ENCODE measurements at regions not wholly inside any gene's neighbourhood (a gene's known extent, or its start where the extent isn't known, plus 50 kb on each side); places are given as distances from the start of the nearest gene placed in this dataset.

DNA sequence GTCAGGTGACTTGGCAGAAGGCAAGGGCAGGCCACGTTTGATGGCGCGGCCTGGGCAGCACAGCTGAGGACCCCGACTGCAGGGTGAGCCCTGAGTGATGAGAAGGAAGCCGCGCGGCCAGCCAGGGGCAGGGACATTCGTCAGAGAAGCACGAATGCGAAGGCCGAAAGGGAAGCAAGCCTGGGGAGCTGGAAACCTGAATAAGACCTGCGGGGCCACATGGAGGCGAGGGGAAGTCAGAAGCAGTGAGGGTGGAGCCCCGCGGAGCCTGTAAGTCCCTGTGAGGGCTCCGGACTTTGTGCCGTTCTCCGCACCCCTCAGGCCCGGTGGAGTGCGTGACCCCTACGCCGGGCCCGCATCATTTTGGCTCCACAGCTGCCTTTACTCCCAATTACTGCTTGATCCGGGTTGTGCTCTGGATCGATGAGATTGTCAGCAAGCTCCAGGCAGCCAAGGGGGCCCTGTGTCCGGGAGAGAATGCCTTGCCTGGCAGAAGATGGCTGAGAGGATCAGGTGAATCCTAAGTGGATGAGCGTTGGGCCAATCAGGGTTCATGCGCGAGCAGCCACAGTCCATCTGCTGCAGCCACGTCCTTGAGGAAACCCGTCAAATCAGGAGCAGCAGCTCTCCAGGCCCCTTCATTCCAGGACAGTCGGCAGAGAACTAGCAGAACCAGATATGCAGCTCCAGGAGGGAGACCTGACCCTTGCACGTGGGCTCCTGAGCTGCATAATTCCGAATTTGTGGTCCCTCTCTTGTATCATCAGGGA, 293.3 kb upstream of the SHH start:
- Histone ChIP-seq H3K4me3 (no peak overlapping the region), H3K27me3 (no peaks in the 10 kb centered on the region), H3K27ac (no peak overlapping the region), H3K36me3 (no peaks in the 10 kb centered on the region), H3K9me3 (no peaks in the 10 kb centered on the region), H3K4me1 (no peaks in the 10 kb centered on the region)
- no peak for ATAC-seq
- in situ Hi-C loops (cut with MboI; ENCODE audit: low sequenced_read_pairs in 4 of 4): no loop called here
- TF ChIP-seq POLR2A (IDR thresholded peaks at IDR 0.05): no peak
- TF ChIP-seq, protein P1, sequence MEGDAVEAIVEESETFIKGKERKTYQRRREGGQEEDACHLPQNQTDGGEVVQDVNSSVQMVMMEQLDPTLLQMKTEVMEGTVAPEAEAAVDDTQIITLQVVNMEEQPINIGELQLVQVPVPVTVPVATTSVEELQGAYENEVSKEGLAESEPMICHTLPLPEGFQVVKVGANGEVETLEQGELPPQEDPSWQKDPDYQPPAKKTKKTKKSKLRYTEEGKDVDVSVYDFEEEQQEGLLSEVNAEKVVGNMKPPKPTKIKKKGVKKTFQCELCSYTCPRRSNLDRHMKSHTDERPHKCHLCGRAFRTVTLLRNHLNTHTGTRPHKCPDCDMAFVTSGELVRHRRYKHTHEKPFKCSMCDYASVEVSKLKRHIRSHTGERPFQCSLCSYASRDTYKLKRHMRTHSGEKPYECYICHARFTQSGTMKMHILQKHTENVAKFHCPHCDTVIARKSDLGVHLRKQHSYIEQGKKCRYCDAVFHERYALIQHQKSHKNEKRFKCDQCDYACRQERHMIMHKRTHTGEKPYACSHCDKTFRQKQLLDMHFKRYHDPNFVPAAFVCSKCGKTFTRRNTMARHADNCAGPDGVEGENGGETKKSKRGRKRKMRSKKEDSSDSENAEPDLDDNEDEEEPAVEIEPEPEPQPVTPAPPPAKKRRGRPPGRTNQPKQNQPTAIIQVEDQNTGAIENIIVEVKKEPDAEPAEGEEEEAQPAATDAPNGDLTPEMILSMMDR (IDR thresholded peaks at IDR 0.05 in 4 of 5, conservative IDR thresholded peaks at IDR 0.05 in 1 of 5): no peak
- no peak for DNase-seq
- intact Hi-C loops (cut with DNase I; ENCODE audit: low total_unique reads): no loop called here

- intact Hi-C loops (cut with DNase I; ENCODE audit: low total_unique reads) (no loop called here), in situ Hi-C loops (cut with MboI; ENCODE audit: low sequenced_read_pairs in 4 of 4) (no loop called here)
- H3K9me3 ChIP-seq: no peaks in the 10 kb centered on the region
- TF ChIP-seq, protein P1 (IDR thresholded peaks at IDR 0.05 in 4 of 5, conservative IDR thresholded peaks at IDR 0.05 in 1 of 5): no peak
- no peak for TF ChIP-seq POLR2A (IDR thresholded peaks at IDR 0.05)
- H3K27me3 ChIP-seq: no peaks in the 10 kb centered on the region
- DNase-seq (no peak), ATAC-seq (no peak)
- no peaks in the 10 kb centered on the region for H3K4me1 ChIP-seq
- H3K4me3 ChIP-seq: no peak overlapping the region
- no peak overlapping the region for H3K27ac ChIP-seq
- H3K36me3 ChIP-seq: no peaks in the 10 kb centered on the region
Measured at GRCh38 chr7:156104501-156105336, 292.5 kb upstream of the SHH start.

- TF ChIP-seq POLR2A (IDR thresholded peaks at IDR 0.05): no peak
- TF ChIP-seq, protein P1 (IDR thresholded peaks at IDR 0.05 in 4 of 5, conservative IDR thresholded peaks at IDR 0.05 in 1 of 5): no peak
- in situ Hi-C loops (cut with MboI; ENCODE audit: low sequenced_read_pairs in 4 of 4) (no loop called here), intact Hi-C loops (cut with DNase I; ENCODE audit: low total_unique reads) (no loop called here)
- DNase-seq (no peak), ATAC-seq (no peak)
- H3K36me3 ChIP-seq: no peaks in the 10 kb centered on the region
- no peaks in the 10 kb centered on the region for H3K27me3 ChIP-seq
- H3K27ac ChIP-seq: no peak overlapping the region
- H3K4me3 ChIP-seq: no peak overlapping the region
- H3K9me3 ChIP-seq: no peaks in the 10 kb centered on the region
- no peaks in the 10 kb centered on the region for H3K4me1 ChIP-seq
Measured at GRCh38 chr7:156102267-156102666, 290.0 kb upstream of the SHH start.

- no peak overlapping the region for H3K4me3 ChIP-seq
- no peaks in the 10 kb centered on the region for H3K36me3 ChIP-seq
- DNase-seq: no peak
- H3K27me3 ChIP-seq: no peaks in the 10 kb centered on the region
- TF ChIP-seq, protein P1 (IDR thresholded peaks at IDR 0.05 in 4 of 5, conservative IDR thresholded peaks at IDR 0.05 in 1 of 5): no peak
- no peak for TF ChIP-seq POLR2A (IDR thresholded peaks at IDR 0.05)
- no peaks in the 10 kb centered on the region for H3K4me1 ChIP-seq
- intact Hi-C loops (cut with DNase I; ENCODE audit: low total_unique reads) (no loop called here), in situ Hi-C loops (cut with MboI; ENCODE audit: low sequenced_read_pairs in 4 of 4) (no loop called here)
- ATAC-seq: no peak
- H3K27ac ChIP-seq: no peak overlapping the region
- no peaks in the 10 kb centered on the region for H3K9me3 ChIP-seq
Measured at GRCh38 chr7:156101355-156101754, 289.1 kb upstream of the SHH start.

Data from gastrocnemius medialis (tissue), 4 donors.